GM19395 (cell line): ENCODE measurements at regions not wholly inside any gene's neighbourhood (a gene's known extent, or its start where the extent isn't known, plus 50 kb on each side); places are given as distances from the start of the nearest gene placed in this dataset.
"Not testable (repeated sequence)": the region's sequence is repeated elsewhere in the genome, so short reads cannot be mapped to it uniquely, and the experiment has no call there.

ENCODE experiments used
- ATAC-seq: cut with Tn5 transposase; IDR thresholded peaks from one replicate; pipeline ENCODE4 v1.9.1; 2021; ENCODE audit warnings: mild to moderate bottlenecking, moderate library complexity; ENCODE audit not compliant: unreplicated experiment

DNA sequence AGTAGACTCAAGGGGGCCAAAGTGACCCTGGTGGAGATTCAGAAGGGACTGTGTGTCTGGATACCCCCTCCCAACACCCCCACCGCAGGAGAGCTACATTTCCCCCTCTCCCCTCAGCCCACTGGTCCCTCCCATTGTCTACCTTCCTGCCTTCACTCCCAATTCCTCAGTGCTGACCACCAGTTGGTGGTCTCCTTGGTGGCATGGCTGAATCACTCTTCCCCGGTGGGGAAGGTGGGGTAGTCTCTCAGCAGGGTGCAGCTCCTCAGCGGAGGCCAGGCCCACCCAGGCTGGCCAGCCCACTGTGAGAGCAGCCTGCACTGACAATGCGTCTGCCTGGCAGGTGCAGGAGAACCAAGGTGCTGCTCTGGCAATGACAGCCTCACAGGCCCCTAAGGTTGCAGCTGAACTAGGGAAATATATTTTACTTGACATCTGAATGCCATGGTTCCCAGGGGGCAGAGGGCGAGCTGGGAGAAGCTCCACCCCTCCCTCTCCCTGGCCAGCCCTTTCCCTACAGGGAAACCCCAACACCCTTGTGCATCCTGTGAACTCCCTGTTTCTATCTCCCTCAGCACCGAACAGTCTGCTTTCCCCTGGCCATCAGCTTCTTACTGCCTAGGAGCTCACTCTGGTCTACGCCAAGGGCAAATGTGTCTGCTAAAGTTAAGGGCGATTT lies 62.6 kb upstream of the PAX8 start:
- no peak for ATAC-seq

DNA sequence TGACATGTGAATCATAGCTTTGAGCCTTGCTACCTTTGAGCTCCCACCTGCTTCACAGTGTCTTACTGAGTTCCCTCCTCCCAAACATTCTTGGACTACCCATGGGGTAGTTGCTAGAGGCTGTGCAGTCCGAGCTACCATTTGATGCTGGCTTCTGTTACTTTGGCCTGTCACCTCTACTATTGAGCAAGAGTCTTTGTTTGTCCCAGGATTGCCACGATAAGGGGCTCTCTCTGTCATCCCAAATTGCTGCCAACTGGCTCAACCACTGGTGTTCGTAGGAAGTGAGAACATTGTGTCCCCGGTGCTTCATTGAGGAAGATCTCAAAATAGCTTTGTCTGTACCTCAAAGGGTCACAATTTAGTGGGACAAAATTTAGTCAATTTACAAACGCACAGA lies 59.1 kb upstream of the PAX8 start:
- no peak for ATAC-seq

GRCh38 chr2:113336040-113336439 lies 57.3 kb upstream of the PAX8 start:
- not testable (repeated sequence) for ATAC-seq

DNA sequence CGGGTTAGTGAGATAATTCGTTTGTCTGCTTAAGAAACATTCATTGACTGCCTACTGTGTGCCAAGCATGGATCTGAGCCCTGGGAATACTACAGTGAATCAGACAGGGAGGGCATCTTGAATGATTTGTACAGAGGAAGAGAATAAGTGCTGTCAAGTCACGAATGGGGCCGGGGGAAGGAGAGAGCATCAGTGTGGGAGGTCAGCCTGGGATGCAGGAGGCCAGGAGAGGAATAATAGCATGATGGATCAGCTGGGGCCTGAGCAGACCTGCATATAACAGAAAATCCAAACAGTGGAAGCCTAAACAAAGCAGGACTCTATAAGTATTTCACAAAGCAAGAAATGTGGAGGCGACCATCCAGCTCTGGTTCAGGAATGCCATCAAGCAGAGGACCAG lies 55.4 kb upstream of the PAX8 start:
- no peak for ATAC-seq

DNA sequence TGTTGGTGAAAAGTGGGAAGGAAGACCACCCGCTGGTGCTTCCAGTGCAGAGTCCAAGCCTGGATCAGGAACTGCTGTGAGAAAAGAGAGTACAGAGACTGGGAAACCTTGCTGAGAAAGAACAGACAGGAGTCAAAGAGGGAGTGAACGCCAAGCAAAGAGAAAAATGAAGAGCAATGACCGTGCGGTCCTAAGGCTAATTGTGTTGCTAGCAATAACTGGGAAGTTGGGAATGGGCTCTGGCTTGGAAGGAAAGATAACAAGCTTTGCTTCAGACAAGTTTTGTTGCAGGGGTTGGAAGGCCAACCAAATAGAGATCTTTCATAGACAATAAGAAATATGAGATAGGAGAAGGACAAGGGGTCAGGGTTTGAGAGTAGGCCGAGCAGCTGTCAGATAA lies 55.0 kb upstream of the PAX8 start:
- ATAC-seq = not testable (repeated sequence)

DNA sequence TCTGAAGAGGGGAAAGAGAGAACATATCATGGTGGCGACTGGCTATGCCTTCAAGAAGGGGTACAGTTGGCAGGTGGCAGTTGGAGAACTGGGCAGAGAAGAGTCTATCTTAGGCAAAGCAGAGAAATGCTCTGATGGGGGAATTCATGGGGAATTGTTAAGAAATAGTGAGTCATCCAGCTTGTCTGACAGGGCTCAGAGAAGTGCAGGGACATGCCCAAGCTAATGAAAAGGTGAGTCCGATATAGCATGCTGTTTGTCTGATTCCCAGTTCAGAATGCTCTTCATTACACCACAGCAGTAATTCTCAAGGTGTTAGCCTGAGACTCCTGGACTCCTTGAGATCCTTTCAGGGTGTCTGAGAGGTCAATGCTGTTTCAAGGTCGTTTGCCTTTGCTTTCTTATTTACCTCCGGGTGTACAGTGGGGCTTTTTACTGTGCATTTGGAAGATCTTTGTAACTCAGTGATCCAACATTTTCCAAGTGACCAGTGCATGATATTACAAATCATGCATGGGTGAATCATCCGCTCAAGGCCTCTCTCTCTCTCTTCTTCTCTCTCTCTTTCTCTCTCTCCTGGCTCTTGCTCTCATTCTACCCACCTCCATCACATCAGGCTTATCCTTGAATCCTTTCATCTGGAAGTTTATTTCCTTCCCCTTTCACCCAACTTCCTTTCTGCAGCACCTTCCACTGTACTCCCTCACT lies 51.5 kb upstream of the PAX8 start:
- not testable (repeated sequence) for ATAC-seq

DNA sequence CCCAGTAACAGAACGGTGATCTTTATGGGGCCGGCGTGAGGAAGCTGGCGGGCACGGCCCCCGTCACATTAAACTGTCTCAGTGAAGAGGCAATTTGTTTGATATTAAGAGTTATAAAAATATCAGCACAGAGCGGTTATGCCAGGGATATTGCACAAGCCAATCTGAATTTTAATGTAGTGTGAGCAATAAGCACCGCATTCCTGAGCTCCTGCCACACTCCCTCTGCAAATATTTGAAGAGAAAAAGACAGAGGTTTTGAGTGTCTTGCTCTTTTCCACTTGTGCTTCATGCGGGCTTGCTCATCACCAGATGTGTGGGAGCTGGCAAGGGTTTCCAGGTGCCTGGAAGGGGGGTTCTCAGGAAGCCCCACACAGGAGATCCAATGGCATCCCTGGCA lies 50.3 kb upstream of the PAX8 start:
- ATAC-seq = not testable (repeated sequence)

DNA sequence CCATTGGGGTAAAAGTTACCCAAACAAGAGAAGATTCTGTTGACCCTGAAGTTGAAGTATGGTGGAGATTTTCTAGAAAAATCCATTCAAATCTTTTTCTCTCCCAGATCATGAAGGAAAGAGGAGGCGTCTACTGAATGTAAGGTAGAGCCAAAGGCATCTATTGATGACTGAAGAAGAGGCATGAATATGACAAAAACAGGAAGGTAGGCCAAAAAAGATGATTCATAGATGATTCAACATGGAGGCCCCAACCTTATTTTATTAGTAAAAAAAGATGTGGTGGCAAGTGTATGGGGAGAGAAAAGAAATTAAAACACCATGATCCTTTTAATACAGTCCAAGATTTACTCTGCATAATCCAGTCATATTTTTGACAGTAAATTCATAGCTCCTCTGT lies 49.9 kb upstream of the PAX8 start:
- ATAC-seq = not testable (repeated sequence)
